Transverse colon (tissue), 4 donors: ENCODE measurements at regions not wholly inside any gene's neighbourhood (a gene's known extent, or its start where the extent isn't known, plus 50 kb on each side); places are given as distances from the start of the nearest gene placed in this dataset.

Experiments
- DNase-seq: peaks from one replicate; pipeline ENCODE4 v3.0.0-alpha.2; 2019
- H3K27ac ChIP-seq, 4 donors: fragments of 200-600 bp; sonication (generic); 2 replicates each; pipeline ENCODE4 v1.5.1; 2016 to 2018; ENCODE audit warnings: inconsistent platforms in 4 of 4
- H3K27me3 ChIP-seq: fragments of 200-600 bp; sonication (generic); 2 replicates; pipeline ENCODE4 v1.5.1; 2017; ENCODE audit warnings: inconsistent platforms
- H3K36me3 ChIP-seq, 4 donors: fragments of 200-600 bp; sonication (generic); 2 replicates each; pipeline ENCODE4 v1.5.1; 2017 to 2019; ENCODE audit warnings: inconsistent platforms in 4 of 4
- H3K4me1 ChIP-seq, 4 donors: fragments of 200-600 bp; sonication (generic); 2 replicates each; pipeline ENCODE4 v1.5.1; 2017 to 2020; ENCODE audit warnings: inconsistent platforms in 4 of 4
- H3K4me3 ChIP-seq, 4 donors: fragments of 200-600 bp; sonication (generic); 1 replicate in 1 of 4; 2 replicates in 3 of 4; pipeline versions ENCODE4 v1.5.1 to v1.6.1; 2017 to 2019; ENCODE audit warnings: inconsistent platforms in 4 of 4
- H3K9me3 ChIP-seq, 2 donors: fragments of 200-600 bp; sonication (generic); 2 replicates each; pipeline ENCODE4 v1.5.1; 2017 to 2019; ENCODE audit warnings: inconsistent platforms in 2 of 2
- EP300 ChIP-seq: sonication (generic); formaldehyde crosslinking; IDR thresholded peaks from one replicate; pipeline ENCODE4 v1.6.1; 2017; ENCODE audit warnings: antibody characterized with exemption, low read depth
- POLR2A ChIP-seq: fragments of 450-650 bp; IDR thresholded peaks from one replicate; pipeline ENCODE4 v1.6.1; 2016; ENCODE audit warnings: antibody characterized with exemption, mild to moderate bottlenecking, moderate library complexity
- POLR2AphosphoS5 ChIP-seq, 3 donors: sonication (generic); formaldehyde crosslinking; IDR thresholded peaks; one replicate each; pipeline ENCODE4 v1.6.1; 2016; ENCODE audit warnings: antibody characterized with exemption in 3 of 3
- WGBS, 2 donors: methylation state at CpG; one replicate each; pipeline ENCODE4 v1.1.5; 2018; ENCODE audit warnings: low coverage in 1 of 2; 5-methylcytosine and 5-hydroxymethylcytosine counted together
- in situ Hi-C, 4 donors: fragments of 200-750 bp; cut with MboI; loops; one replicate each; pipeline versions ENCODE4 v1.15.0 to v1.15.1; 2017; ENCODE audit warnings: low sequenced_read_pairs in 3 of 4, low pct_ligation_motif_present in 1 of 4, low pct_unique_long_range_greater_than_20kb in 1 of 4
- intact Hi-C: fragments of 100-400 bp; cut with DNase I; formaldehyde crosslinking; loops from one replicate; pipeline ENCODE4 v1.15.1; 2023; ENCODE audit warnings: low total_unique reads
- TF ChIP-seq, protein P1 (sequence below), 5 experiments: fragments of 200-600 bp in 3 of 5; fragments of 450-650 bp in 2 of 5; sonication (generic) in 3 of 5; IDR thresholded peaks; 1 replicate in 2 of 5; 2 replicates in 3 of 5; pipeline ENCODE4 v1.5.1; 2016 to 2017; ENCODE audit warnings: antibody characterized with exemption in 5 of 5, inconsistent platforms in 3 of 5, mild to moderate bottlenecking in 2 of 5, moderate library complexity in 1 of 5

DNA sequence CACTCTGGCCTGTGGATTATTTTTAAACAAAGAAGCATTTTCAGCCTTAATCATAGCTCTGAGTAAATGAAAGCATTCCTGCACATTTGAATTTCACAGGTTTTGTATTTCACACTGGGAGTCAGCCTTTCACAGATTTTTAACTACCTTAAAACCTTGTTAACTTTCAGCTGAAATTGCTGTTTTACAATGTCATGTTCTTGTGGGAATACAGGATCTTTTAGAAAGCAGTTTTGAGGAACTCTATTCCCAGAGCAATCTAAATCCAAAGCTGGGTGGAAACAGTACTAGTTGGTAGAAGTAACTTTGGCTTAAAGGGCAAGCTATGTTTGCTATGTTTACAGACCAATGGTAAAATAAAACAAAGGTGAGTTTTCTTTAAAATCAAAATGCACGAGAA, 600.6 kb downstream of the KCNJ2 start:
- Histone ChIP-seq H3K36me3 (no peaks in the 10 kb centered on the region), H3K9me3 (no peaks in the 10 kb centered on the region), H3K4me3 (no peak overlapping the region), H3K27ac (no peak overlapping the region), H3K4me1 (no peaks in the 10 kb centered on the region), H3K27me3 (no peaks in the 10 kb centered on the region)
- TF ChIP-seq POLR2A (no peak), POLR2AphosphoS5 (IDR thresholded peaks at IDR 0.05) (no peak), EP300 (no peak)
- TF ChIP-seq, protein P1, sequence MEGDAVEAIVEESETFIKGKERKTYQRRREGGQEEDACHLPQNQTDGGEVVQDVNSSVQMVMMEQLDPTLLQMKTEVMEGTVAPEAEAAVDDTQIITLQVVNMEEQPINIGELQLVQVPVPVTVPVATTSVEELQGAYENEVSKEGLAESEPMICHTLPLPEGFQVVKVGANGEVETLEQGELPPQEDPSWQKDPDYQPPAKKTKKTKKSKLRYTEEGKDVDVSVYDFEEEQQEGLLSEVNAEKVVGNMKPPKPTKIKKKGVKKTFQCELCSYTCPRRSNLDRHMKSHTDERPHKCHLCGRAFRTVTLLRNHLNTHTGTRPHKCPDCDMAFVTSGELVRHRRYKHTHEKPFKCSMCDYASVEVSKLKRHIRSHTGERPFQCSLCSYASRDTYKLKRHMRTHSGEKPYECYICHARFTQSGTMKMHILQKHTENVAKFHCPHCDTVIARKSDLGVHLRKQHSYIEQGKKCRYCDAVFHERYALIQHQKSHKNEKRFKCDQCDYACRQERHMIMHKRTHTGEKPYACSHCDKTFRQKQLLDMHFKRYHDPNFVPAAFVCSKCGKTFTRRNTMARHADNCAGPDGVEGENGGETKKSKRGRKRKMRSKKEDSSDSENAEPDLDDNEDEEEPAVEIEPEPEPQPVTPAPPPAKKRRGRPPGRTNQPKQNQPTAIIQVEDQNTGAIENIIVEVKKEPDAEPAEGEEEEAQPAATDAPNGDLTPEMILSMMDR (IDR thresholded peaks at IDR 0.05) = no peak
- intact Hi-C loops = no loop called here
- no peak for DNase-seq
- in situ Hi-C loops = no loop called here
- WGBS, 2 donors = 42 to 80% methylated on average over 1 of the region's 1 CpG

DNA sequence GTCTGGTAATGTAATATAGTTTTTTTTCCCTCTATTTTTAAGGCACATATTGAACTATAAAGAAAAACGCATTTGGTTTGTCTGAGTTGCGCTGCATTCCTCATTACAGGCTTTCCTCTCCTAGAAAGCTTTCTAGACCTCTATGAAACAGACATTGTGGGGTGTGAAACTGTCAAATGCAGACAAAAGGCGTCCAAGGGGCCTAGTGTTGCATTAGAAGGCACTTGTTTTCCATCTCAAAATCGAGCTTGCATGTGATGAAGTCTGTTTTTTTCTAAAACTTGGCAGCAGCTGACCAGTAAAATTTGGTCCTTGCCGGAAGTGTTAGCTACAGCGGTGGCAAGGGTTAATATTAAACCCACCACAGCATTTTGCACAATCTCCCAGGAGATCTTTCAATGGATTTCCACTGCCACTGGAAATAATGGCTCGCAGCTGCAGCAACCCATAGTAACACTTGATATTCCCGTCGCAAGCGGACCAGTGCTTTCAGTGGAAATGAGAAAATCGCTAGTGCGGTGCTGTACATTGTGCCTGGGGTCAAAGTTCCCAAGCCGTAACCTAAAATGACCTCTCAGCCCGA, 602.6 kb downstream of the KCNJ2 start:
- in situ Hi-C loops = no loop called here
- Histone ChIP-seq H3K36me3 (no peaks in the 10 kb centered on the region), H3K27me3 (no peaks in the 10 kb centered on the region), H3K4me3 (no peak overlapping the region), H3K27ac (no peak overlapping the region), H3K9me3 (no peaks in the 10 kb centered on the region), H3K4me1 (no peaks in the 10 kb centered on the region)
- no peak for DNase-seq
- WGBS, 2 donors = 84 to 89% methylated on average over 7 to 14 of the region's 14 CpGs
- intact Hi-C loops = no loop called here
- TF ChIP-seq POLR2AphosphoS5 (IDR thresholded peaks at IDR 0.05) (no peak), POLR2A (no peak), EP300 (no peak)
- TF ChIP-seq, protein P1 (IDR thresholded peaks at IDR 0.05) = no peak

DNA sequence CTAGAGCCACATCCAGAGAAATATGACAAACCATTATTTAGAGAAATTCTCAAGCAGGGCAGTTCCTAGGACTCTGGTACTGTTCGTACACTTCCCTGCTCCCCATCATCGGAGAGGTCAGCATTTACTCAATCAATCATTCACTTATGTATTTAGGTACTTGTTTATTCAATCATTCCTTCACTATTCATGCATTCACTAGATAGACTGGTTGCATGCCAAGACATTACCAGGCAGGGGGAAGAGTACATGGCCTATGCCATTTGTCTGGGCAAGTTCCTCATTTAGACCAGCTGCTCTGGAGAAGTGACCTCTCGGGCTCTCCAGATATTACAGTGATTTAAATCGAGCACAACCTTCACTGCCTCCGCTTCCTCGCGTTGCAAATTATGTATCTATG, 603.4 kb downstream of the KCNJ2 start:
- Histone ChIP-seq H3K27me3 (no peaks in the 10 kb centered on the region), H3K27ac (no peak overlapping the region), H3K9me3 (no peaks in the 10 kb centered on the region), H3K36me3 (no peaks in the 10 kb centered on the region), H3K4me1 (no peaks in the 10 kb centered on the region), H3K4me3 (no peak overlapping the region)
- no peak for TF ChIP-seq EP300
- TF ChIP-seq POLR2A = no peak
- TF ChIP-seq, protein P1 (IDR thresholded peaks at IDR 0.05) = no peak
- TF ChIP-seq POLR2AphosphoS5 (IDR thresholded peaks at IDR 0.05) = no peak
- intact Hi-C loops = no loop called here
- in situ Hi-C loops = no loop called here
- WGBS, 2 donors = 85 to 86% methylated on average over 4 to 7 of the region's 7 CpGs
- DNase-seq = no peak

DNA sequence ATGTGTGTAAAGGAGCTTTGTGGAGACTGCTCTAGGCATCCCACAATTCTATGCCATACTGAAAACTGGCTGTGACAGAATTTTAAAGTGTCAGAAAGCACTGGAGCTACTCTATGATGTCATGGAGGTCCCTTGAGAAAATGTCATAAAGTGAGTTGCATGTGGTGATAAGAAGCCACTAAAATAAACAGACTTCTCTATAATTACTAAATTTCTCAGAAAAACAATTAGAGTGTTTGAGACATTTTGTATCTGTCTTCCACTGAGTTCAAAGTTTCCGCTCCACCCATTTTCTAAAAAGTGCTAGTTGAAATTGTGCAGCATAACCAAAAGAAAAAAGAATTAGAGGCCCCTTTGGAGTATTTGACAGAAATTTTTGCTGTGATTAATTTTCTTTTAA, 603.9 kb downstream of the KCNJ2 start:
- intact Hi-C loops (no loop called here), in situ Hi-C loops (no loop called here)
- TF ChIP-seq POLR2A (no peak), POLR2AphosphoS5 (IDR thresholded peaks at IDR 0.05) (no peak)
- TF ChIP-seq, protein P1 (IDR thresholded peaks at IDR 0.05) = no peak
- no peaks in the 10 kb centered on the region for H3K36me3 ChIP-seq
- H3K9me3 ChIP-seq = no peaks in the 10 kb centered on the region
- H3K27ac ChIP-seq = no peak overlapping the region
- no peak for DNase-seq
- H3K27me3 ChIP-seq = no peaks in the 10 kb centered on the region
- H3K4me3 ChIP-seq = no peak overlapping the region
- 94 to 96% methylated on average over 1 of the region's 1 CpG for WGBS, 2 donors
- no peaks in the 10 kb centered on the region for H3K4me1 ChIP-seq
